COLO668 (cell line): ENCODE measurements at regions not wholly inside any gene's neighbourhood (a gene's known extent, or its start where the extent isn't known, plus 50 kb on each side); places are given as distances from the start of the nearest gene placed in this dataset.

Source experiments
- DNase-seq: peaks from one replicate; lab custom pipeline; 2025; ENCODE audit not compliant: unreplicated experiment; lab: John Stamatoyannopoulos, UW

DNA sequence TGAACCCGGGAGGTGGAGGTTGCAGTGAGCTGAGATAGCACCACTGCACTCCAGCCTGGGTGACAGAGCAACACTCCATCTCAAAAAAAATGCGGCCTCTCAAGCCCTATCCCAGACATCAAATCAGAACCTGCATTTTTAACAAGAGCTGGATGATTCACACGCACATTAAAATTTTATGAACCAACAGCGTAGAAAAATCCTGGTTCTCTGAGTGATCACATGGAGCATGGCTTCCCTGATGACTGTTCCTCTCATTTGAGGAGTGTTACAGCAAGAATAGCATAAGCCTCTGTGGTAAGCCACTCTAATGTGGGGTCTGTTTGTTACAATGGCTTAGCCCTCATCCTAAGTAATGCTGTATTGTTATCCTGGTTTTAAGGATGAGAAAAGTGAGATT is 163.6 kb downstream of the BRMS1L start:
- no peak for DNase-seq

DNA sequence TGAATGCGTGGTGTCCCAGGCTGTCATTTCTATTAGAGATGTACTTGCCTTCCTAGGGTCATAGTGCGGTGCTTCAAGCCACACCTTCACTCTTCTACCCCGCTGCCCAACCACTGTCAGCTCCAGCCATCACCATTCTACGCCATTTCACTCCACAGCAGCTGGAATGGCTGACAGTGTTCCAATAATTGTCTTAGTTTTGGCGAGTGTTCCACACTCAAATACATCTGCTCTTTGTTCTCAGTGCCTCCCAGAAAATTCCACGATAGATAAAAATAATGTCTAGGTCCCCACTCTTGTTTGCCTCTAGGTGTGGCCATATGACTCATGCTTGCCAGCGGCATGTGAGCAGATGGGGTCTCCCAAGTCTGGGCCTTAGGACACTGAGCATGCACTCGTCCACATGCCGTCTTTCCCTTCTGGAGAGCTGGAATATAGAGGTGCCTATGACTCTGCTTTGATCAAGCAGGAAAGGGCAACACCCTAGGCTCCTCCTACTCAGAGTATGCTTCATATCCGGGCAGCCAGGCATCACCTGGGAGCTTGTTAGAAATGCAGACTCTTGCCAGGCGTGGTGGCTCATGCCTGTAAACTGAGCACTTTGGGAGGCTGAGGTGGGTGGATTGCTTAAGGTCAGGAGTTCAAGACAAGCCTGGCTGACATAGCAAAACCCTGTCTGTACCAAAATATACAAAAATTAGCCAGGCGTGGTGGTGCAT is 163.0 kb downstream of the BRMS1L start:
- DNase-seq: no peak

- no peak for DNase-seq
These were observed 162.4 kb downstream of the BRMS1L start for GRCh38 chr14:35988550-35988949.

DNA sequence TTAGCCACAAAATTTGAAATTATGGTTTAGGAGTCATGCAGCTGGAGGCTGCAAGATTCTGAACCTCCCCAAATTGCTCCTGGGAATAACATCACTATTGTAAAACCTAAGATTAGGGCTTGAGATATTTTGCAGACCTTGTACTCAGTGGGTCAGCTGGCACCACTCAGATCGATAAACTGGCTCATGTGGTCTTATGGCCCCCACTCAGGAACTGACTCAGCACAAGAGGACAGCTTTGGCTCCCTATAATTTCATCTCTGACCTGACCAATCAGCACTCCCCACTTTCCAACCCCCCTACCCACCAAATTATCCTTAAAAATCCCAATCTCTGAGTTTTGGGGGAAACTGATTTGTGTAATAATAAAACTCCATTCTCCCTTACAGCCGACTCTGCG is 161.6 kb downstream of the BRMS1L start:
- no peak for DNase-seq

DNA sequence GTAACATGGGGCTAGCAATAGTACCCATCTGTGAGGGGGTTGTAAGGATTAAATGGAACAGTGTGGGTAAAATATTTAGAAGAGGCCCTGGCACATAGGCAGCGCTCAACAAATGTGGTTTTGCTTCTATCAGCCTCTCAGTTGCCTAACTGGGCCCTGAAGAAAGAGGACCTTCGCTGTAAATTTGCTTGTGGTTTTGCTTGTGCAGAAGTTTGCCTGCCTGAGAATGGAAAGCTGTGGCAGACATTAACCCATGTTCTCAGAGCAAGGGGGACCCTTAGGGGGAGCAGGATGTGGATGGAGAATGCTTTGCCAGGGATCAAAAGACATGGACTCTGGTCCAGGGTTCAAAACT is 160.1 kb downstream of the BRMS1L start:
- no peak for DNase-seq

DNA sequence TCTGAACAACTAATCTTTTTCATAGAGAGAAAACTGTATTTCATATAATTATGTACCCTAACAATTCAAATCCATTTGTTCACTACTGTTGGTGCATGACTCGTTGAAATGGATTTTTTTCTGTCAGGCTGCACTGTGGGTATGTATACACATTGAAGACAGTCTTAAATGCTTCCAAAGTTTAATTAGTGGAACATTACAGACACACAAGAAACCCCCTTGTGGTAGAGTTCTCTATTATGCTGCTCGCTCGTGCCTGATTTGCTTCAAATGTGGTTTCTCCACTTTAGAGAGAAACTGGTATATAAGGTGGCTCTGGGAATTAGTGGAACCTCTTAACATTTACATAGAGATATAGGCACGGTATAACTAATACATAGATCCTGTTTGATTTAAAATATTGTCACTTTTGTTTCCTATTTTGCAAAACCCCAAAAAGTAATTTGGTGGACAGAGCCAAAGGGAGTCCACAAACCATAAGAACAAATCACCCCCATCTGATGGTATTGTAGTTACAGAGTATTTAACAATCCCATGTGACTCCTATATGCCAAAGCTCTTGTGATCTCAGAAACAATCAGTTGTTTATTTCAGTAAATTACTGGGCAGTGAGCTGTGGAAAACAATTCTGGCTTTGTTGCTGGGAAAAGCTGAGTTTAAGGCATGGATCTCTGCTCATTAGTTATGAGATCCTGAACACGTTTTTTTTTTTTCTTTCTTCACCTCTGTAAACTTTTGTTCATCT is 159.5 kb downstream of the BRMS1L start:
- DNase-seq: no peak

- DNase-seq: no peak
These were observed 153.4 kb downstream of the BRMS1L start for GRCh38 chr14:35979531-35979930.

GRCh38 chr14:35978561-35978960 is 152.4 kb downstream of the BRMS1L start:
- no peak for DNase-seq

DNA sequence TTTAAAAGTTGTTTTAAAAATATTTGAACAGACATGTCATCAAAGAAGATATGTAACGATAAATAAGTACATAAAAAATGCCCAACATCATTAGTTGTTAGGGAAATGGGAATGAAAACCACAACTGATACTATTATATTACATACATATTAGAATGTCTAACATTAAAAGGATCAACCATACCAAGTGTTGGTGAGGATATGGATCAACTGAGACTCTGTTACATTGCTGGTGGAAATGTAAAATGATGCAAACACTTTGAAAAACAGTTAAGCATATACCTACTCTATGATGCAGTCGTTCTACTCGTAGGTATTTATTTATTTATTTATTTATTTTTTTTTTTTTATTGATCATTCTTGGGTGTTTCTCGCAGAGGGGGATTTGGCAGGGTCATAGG is 149.7 kb downstream of the BRMS1L start:
- no peak for DNase-seq

GRCh38 chr14:35973770-35974169 is 147.6 kb downstream of the BRMS1L start:
- DNase-seq: no peak

- no peak for DNase-seq
These were observed 146.0 kb downstream of the BRMS1L start for GRCh38 chr14:35971965-35972630.

DNA sequence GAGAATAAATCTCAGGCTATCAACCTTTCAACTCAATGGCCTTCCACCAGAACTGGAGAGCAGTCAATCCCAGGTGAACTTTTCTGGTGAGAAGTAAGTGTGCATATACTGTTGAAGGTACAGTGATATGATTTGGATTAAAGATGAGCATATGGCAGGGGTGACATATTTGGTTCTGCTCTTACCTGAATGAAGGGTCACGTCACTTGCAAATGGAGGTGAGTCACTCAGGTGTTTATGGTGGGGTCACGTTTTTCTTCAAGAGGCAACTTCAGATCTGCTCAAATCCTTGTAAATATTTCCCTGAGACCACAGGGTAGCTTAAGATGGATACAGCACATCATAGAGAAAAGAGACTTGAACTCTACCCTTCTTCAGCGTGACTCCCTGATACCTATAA is 143.2 kb downstream of the BRMS1L start:
- no peak for DNase-seq

- DNase-seq: no peak
These were observed 139.3 kb downstream of the BRMS1L start for GRCh38 chr14:35965400-35965799.

DNA sequence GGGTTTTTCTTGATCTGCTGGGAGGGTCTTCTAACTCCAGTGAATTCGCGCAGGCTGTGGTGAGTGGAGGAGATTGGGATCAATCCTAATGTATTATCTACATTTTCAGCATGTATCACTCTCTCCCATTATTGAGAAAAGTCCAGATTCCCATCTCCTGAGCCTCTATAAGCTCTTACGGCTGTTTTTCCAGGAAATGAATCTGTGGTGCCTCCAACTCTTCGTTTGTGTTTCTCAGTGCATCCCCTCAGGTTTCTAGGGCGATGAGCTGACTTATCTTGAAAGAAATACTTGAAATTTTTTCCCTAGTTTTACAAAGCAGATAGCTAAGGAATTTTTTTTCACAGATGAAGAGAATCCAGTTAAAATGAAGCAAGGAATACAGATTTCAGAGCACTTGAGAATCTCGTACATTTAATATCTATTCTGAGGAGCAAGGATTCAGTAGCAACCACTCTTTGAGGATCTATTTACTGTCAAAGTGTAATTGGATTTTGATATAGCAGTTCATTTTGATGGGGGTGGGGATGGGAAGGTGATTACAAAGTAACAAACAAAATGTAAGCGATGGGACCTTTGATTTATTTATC is 138.7 kb downstream of the BRMS1L start:
- DNase-seq: no peak

DNA sequence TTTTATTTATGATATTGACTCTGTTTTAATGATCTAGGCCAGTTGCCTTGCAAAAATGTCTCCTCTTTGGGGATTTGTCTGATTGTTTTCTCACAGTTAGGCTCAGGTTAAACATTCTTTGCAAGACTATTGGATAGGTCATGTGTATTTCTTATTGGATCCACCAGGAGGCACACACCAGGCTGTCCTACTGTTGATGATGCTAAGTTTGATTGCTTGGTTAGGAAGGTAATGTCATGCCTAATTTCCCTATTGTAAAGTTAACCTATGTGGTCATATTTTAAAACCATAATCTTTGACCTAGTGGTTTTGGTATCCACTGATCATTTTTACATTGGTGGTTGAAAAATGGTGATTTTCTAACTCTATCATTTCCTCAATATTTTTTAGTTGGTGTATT is 137.1 kb downstream of the BRMS1L start:
- DNase-seq: no peak

DNA sequence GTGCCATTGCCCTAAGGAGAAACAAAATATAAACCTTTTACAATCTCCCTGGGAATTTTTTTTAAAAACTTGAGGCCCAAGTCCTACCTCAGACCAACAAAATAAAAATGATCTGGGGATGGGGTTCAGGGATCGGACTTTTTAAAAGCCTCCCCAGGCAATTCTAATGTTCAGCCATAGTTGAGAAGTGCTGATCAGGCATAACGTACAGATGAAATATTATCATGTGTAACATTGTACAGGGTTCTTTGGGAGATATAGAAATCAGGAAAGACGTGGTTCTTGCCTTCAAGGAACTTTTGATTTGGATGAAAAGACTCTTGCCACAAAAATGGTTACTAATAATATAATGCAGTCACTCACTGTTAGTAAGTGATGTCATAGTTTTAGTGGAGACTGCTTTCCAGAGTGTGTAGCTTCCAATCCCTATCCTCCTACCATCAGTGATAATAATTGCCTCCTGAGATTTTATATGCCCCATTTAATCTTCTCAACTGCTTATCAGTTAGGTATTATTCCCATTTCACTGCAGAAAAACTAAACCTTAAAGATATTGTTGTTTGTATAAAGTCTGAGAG is 135.6 kb downstream of the BRMS1L start:
- DNase-seq: no peak

- no peak for DNase-seq
These were observed 133.7 kb downstream of the BRMS1L start for GRCh38 chr14:35959835-35960234.

GRCh38 chr14:35958499-35958898 is 132.4 kb downstream of the BRMS1L start:
- no peak for DNase-seq

DNA sequence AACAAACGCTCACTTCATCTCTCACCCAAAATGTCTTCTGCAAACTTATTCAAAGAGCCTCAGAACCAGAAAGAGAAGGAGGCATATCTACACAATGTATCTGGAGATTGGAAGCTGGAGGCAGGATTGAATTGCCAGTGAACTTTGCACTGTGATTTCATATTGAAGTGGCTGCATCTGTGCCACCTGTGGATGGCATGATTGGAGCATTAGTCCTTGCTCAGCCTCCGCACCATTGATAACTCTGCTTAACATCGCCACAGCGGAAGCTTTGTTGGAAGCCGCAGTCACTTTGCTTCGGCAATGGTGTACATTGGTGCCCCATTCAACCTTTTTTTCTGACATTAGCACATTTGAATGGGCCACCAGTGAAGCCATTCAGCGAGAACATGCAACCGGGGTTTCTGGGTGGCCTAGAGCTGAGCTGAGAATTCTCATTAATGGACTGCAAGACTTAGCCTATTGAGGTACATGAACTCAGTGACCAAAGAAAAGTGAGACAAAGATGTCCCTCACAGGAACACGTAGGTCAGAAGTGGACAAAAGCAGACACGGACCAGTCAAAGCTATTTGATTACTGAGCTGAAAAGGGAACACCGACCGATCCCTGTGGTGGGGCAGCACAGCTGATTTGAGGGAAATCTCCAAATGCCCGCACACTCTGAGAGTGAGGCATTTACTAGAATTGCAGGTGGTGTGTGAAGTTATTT is 130.4 kb downstream of the BRMS1L start:
- no peak for DNase-seq

GRCh38 chr14:35952584-35952983 is 126.4 kb downstream of the BRMS1L start:
- DNase-seq: no peak
